Left lobe of liver (tissue), 2 donors: ENCODE measurements at regions not wholly inside any gene's neighbourhood (a gene's known extent, or its start where the extent isn't known, plus 50 kb on each side); places are given as distances from the start of the nearest gene placed in this dataset.
A peak's percentile ranks its signal among the peaks of the same experiment; 100 is the strongest.
"Not testable (repeated sequence)": the region's sequence is repeated elsewhere in the genome, so short reads cannot be mapped to it uniquely, and the experiment has no call there.

Experiments used
- ATAC-seq: fragments of 200-7000 bp; cut with Tn5 transposase; one replicate; pipeline ENCODE4 v1.9.1; 2020; ENCODE audit warnings: mild to moderate bottlenecking, moderate library complexity
- DNase-seq: peaks from one replicate; pipeline ENCODE4 v3.0.0-alpha.2; 2020; ENCODE audit warnings: low spot score
- donor health status: DM: no; HTN: no; CAD: no; lungs with moderate emphysema.
- donor health status: DM: no; HTN: yes; CAD: no.

- DNase-seq (no peak), ATAC-seq (no peak)
Measured at GRCh38 chr16:63129411-63130125, 1093.3 kb upstream of the CDH8 start.

DNA sequence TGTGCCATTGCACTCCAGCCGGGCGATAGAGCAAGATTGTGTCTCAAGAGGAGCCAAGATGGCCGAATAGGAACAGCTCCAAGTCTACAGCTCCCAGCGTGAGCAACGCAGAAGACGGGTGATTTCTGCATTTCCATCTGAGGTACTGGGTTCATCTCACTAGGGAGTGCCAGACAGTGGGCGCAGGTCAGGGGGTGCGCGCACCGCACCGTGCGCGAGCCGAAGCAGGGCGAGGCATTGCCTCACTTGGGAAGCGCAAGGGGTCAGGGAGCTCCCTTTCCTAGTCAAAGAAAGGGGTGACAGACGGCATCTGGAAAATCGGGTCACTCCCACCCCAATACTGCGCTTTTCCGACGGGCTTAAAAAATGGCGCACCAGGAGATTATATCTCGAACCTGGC, 1083.7 kb upstream of the CDH8 start:
- DNase-seq, ATAC-seq: not testable (repeated sequence)

DNA sequence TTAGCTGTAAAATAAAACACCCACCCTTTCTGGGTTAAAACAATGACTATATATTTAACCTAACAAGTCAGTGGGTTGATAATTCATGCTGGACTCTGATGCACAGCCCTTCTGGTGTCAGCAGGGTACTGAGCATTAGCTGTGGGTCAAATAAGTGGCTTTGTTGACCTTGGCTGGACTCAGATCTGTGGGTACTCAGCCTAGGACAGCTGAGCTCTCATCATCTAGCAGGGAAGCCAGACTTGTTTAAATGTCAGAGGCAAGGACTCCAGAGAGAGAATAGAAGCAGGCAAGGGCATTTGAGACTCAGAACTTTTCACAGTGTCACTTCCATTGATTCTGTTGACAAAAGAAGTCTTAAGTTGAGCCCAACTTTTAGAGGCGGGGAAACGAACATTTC, 1063.8 kb upstream of the CDH8 start:
- DNase-seq (no peak), ATAC-seq (no peak)

DNA sequence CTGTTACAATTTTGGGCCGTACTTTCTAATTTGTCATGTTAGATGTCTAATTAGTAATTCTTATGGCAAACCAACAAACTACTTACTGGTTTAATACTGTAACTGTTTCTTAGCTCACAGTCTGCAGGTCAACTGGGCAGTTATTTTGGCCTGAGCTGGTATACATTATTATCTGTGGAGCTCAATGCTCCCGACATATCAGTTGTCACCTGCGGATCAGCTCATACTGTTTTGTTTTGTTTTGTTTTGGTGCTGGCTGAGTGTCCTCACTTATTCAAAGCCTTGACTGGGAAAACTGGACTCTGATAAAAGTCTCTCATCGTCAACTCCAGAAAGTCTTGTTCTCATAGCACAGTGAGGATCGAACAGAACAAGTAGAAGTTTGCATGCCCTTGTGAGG, 1060.6 kb upstream of the CDH8 start:
- ATAC-seq (no peak), DNase-seq (no peak)

- DNase-seq = no peak
- no peak for ATAC-seq
Measured at GRCh38 chr16:63092736-63093135, 1056.5 kb upstream of the CDH8 start.

DNA sequence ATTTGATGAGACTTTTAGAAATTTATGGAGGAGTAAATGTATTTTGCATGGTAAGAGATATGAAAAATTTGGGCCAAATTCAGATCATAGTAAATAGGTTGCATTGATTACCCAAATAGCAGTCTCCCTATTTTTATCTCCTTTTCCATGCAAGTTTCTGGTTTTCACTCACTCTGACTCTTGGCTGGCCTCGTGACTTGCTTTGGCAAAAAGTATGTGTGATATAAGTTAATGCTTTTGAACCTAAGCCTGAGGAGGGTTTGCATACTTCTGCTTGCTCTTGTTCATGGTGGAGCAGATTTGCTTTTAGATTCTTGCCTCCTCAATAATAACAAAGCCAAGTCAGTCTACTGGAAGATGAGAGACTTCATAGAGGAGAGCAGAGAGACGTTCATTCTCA, 1045.9 kb upstream of the CDH8 start:
- ATAC-seq = no peak

DNA sequence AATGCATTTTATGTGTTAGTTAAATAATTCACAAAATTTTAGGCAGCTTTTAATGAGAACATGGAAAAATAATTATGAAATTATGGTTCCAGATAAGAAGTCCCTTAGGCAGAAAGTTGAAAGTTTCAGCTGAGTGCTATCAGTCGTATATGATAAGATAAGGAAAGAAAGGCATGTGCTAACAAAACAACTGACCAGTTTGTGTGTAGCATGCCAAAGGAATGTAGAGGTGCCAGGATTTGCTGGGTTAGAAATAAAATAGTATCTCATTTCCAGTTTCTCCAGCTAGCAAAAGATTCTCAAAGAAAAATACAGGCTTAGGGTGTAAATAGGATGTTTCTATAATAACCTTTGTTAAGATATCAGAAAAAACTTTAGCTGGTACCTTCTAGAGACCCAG, 1044.5 kb upstream of the CDH8 start:
- DNase-seq = no peak
- no peak for ATAC-seq

More for the DNA sequence above, 1045.9 kb upstream of the CDH8 start:
- no peak for DNase-seq

DNA sequence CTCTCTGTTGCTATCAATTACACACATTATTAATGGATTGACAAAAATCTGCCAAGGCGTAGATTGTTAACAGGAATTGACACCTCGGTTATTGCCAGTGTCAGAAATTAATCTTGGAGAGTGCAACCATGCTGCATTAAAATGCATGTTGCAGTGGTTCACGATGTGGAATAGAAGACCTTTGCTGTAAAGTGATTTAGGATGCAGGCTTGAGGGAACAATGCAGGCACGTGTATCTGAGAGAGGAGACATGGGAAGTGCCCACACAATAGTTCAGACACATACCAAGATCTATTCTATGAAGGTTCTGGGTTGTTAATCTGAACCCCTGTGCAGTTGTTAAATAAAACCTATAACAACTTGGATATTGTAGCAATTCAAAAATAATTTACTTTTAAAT, 1032.8 kb upstream of the CDH8 start:
- ATAC-seq (no peak), DNase-seq (no peak)

- ATAC-seq (no peak), DNase-seq (no peak)
Measured at GRCh38 chr16:63067141-63067540, 1030.9 kb upstream of the CDH8 start.

GRCh38 chr16:63066552-63066951, 1030.3 kb upstream of the CDH8 start:
- ATAC-seq (no peak), DNase-seq (no peak)

GRCh38 chr16:63061319-63061718, 1025.1 kb upstream of the CDH8 start:
- ATAC-seq = no peak
- DNase-seq = no peak

DNA sequence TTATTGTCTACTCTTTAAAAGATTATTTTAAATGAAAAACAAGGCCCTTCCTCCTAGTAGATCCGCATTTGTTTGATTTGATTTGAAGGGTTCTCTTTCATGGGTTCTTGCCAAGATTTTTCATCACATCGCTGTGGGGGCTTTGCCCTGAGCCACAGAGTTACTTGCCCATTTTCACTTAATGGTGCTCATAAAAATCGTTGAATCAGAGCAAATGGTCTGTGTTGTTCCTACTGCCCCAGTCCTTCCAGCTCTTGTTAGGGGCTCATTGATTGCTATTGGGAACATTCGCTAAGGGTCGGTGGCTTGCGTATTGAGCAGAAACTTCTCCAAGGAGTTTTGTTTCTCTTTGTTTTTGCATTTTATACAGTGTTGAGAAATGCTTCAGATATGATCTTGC, 1023.4 kb upstream of the CDH8 start:
- ATAC-seq (no peak), DNase-seq (no peak)

- ATAC-seq = no peak
- DNase-seq = no peak
Measured at GRCh38 chr16:63057341-63057740, 1021.1 kb upstream of the CDH8 start.

GRCh38 chr16:63050391-63050790, 1014.2 kb upstream of the CDH8 start:
- DNase-seq (no peak), ATAC-seq (no peak)

- DNase-seq (no peak), ATAC-seq (no peak)
Measured at GRCh38 chr16:63038397-63039106, 1002.3 kb upstream of the CDH8 start.

GRCh38 chr16:63037761-63038396, 1001.6 kb upstream of the CDH8 start:
- ATAC-seq (no peak), DNase-seq (no peak)

GRCh38 chr16:63018581-63019223, 982.5 kb upstream of the CDH8 start:
- DNase-seq (no peak), ATAC-seq (peak; percentile 92)

DNA sequence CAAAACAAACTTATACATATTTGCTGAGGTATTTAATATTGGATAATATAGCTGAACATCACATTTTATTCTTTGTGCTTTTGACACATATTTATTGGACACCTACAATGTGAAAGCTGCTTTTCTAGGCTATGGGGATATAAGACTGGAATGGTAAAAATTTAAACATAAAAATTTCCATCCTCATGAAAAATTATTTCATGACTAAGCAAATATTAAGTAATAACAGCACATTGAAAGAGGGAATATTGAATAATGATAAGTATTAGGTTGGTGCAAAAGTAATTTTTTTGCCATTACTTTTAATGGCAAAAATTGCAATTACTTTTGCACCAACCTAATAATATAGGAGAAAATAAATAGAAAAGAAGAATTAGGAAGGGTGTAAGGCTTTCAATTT, 972.5 kb upstream of the CDH8 start:
- ATAC-seq (no peak), DNase-seq (no peak)

GRCh38 chr16:63005356-63005755, 969.1 kb upstream of the CDH8 start:
- ATAC-seq = no peak
- no peak for DNase-seq

DNA sequence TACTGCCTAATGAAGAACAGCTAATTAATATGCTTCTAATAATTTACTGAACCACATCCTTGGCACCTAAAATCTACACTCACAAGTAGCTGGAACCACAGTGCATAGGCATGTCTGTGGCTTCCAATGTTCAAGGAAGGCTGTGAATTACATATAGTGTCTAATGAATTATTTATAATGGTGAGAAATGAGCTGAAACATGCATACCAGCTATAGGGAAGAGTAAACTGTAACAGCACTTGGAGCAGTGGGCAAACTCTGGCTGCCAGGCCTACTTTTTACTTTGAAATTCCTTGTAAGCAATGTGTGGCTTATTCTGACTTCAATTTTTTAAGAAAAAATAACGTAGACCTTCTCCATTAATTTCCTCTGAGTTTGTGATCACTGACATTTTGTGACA, 953.2 kb upstream of the CDH8 start:
- ATAC-seq (no peak), DNase-seq (no peak)

GRCh38 chr16:62985722-62986121, 949.5 kb upstream of the CDH8 start:
- ATAC-seq (no peak), DNase-seq (no peak)

- DNase-seq (no peak), ATAC-seq (no peak)
Measured at GRCh38 chr16:62978451-62978850, 942.2 kb upstream of the CDH8 start.
